HepG2 (cell line): ENCODE measurements at regions not wholly inside any gene's neighbourhood (a gene's known extent, or its start where the extent isn't known, plus 50 kb on each side); places are given as distances from the start of the nearest gene placed in this dataset.

Source experiments
- BORCS8-MEF2B ChIP-seq: sonication (generic); formaldehyde crosslinking; IDR thresholded peaks from 2 replicates; pipeline ENCODE4 v1.8.0; 2022; ENCODE audit warnings: mild to moderate bottlenecking, missing genetic modification reagents
- CBX1 ChIP-seq: IDR thresholded peaks from one replicate; pipeline ENCODE4 v1.6.1; 2016; ENCODE audit warnings: antibody characterized with exemption, low read depth
- CSRNP1 ChIP-seq: sonication (generic); formaldehyde crosslinking; IDR thresholded peaks from 2 replicates; pipeline ENCODE4 v1.8.1; 2023; ENCODE audit warnings: mild to moderate bottlenecking, missing genetic modification reagents
- E2F2 ChIP-seq: sonication (generic); formaldehyde crosslinking; IDR thresholded peaks from 2 replicates; pipeline ENCODE4 v1.4.0; 2020; ENCODE audit warnings: missing genetic modification reagents, borderline replicate concordance
- HMGA1 ChIP-seq: sonication (generic); formaldehyde crosslinking; conservative IDR thresholded peaks from 2 replicates; pipeline ENCODE4 v1.4.0; 2020; ENCODE audit warnings: missing genetic modification reagents
- ISX ChIP-seq: sonication (generic); formaldehyde crosslinking; conservative IDR thresholded peaks from 2 replicates; pipeline ENCODE4 v1.5.0; 2020; ENCODE audit warnings: missing genetic modification reagents
- LCORL ChIP-seq, 2 experiments: fragments of 450-650 bp in 1 of 2; sonication (generic) in 1 of 2; formaldehyde crosslinking in 1 of 2; IDR thresholded peaks; 2 replicates each; pipeline versions ENCODE4 v1.5.0 to v1.6.1; 2017 to 2020; ENCODE audit warnings: antibody characterized with exemption in 1 of 2, missing genetic modification reagents in 1 of 2
- MIER2 ChIP-seq: IDR thresholded peaks from 2 replicates; pipeline ENCODE4 v1.6.1; 2016; ENCODE audit warnings: missing biosample characterization, missing genetic modification reagents
- NFYB ChIP-seq: sonication (generic); formaldehyde crosslinking; IDR thresholded peaks from 2 replicates; pipeline ENCODE4 v1.4.0; 2020; ENCODE audit warnings: missing genetic modification reagents
- PRDM10 ChIP-seq: sonication (generic); formaldehyde crosslinking; IDR thresholded peaks from 2 replicates; pipeline ENCODE4 v1.4.0; 2020; ENCODE audit warnings: low read depth, missing genetic modification reagents
- RFX3 ChIP-seq: IDR thresholded peaks from 2 replicates; pipeline ENCODE4 v1.6.1; 2016; ENCODE audit warnings: missing biosample characterization, missing genetic modification reagents
- SALL1 ChIP-seq: sonication (generic); formaldehyde crosslinking; IDR thresholded peaks from 2 replicates; pipeline ENCODE4 v1.8.0; 2022; ENCODE audit warnings: mild to moderate bottlenecking, missing genetic modification reagents
- SAP130 ChIP-seq: IDR thresholded peaks from 2 replicates; pipeline ENCODE4 v1.6.1; 2016; ENCODE audit warnings: low read depth
- TBX3 ChIP-seq: fragments of 450-650 bp; IDR thresholded peaks from 2 replicates; pipeline ENCODE4 v1.6.1; 2017; ENCODE audit warnings: antibody characterized with exemption, mild to moderate bottlenecking, inconsistent platforms, borderline replicate concordance
- TRAFD1 ChIP-seq: sonication (generic); formaldehyde crosslinking; IDR thresholded peaks from 2 replicates; pipeline ENCODE4 v1.5.1; 2020; ENCODE audit warnings: missing genetic modification reagents, mild to moderate bottlenecking, borderline replicate concordance
- ZBTB39 ChIP-seq: sonication (generic); formaldehyde crosslinking; IDR thresholded peaks from 2 replicates; pipeline ENCODE4 v1.5.0; 2020; ENCODE audit warnings: missing genetic modification reagents
- ZFP1 ChIP-seq: IDR thresholded peaks from 2 replicates; pipeline ENCODE4 v1.6.1; 2016
- ZNF20 ChIP-seq: sonication (generic); formaldehyde crosslinking; IDR thresholded peaks from 2 replicates; pipeline ENCODE4 v1.4.0; 2020; ENCODE audit warnings: mild to moderate bottlenecking, moderate library complexity, missing genetic modification reagents
- ZNF292 ChIP-seq: sonication (generic); formaldehyde crosslinking; IDR thresholded peaks from 2 replicates; pipeline ENCODE4 v1.8.1; 2022; ENCODE audit warnings: mild to moderate bottlenecking, low read depth, missing genetic modification reagents, borderline replicate concordance
- ZNF780A ChIP-seq: sonication (generic); formaldehyde crosslinking; IDR thresholded peaks from 2 replicates; pipeline ENCODE4 v1.8.0; 2022; ENCODE audit warnings: mild to moderate bottlenecking, missing genetic modification reagents, moderate library complexity

- TF ChIP-seq CSRNP1 (no peak), ZBTB39 (CRISPR knock-in tag) (no peak), LCORL (IDR thresholded peaks at IDR 0.05) (no peak), LCORL (CRISPR knock-in tag; IDR thresholded peaks at IDR 0.05) (no peak), ZNF20 (CRISPR knock-in tag) (no peak), SALL1 (CRISPR knock-in tag) (peak; percentile 19; the same call in 1 of the 2 replicates), TBX3 (no peak), ZNF292 (CRISPR knock-in tag) (no peak), PRDM10 (CRISPR knock-in tag) (no peak), NFYB (CRISPR knock-in tag) (no peak), HMGA1 (CRISPR knock-in tag) (no peak), ISX (CRISPR knock-in tag) (no peak), BORCS8-MEF2B (CRISPR knock-in tag) (no peak), MIER2 (CRISPR knock-in tag) (no peak), TRAFD1 (CRISPR knock-in tag) (no peak), CBX1 (no peak), ZNF780A (CRISPR knock-in tag) (no peak), ZFP1 (no peak), RFX3 (no peak), E2F2 (CRISPR knock-in tag) (no peak), SAP130 (CRISPR knock-in tag) (peak; percentile 39; the same call in 1 of the 2 replicates)
These were observed 214.9 kb upstream of the ZMIZ1 start (continued) for GRCh38 chr10:78853864-78854263.
